ENCODE measurements at regions not wholly inside any gene's neighbourhood (a gene's known extent, or its start where the extent isn't known, plus 50 kb on each side); places are given as distances from the start of the nearest gene placed in this dataset.
"Not testable (repeated sequence)": the region's sequence is repeated elsewhere in the genome, so short reads cannot be mapped to it uniquely, and the experiment has no call there.

DNA sequence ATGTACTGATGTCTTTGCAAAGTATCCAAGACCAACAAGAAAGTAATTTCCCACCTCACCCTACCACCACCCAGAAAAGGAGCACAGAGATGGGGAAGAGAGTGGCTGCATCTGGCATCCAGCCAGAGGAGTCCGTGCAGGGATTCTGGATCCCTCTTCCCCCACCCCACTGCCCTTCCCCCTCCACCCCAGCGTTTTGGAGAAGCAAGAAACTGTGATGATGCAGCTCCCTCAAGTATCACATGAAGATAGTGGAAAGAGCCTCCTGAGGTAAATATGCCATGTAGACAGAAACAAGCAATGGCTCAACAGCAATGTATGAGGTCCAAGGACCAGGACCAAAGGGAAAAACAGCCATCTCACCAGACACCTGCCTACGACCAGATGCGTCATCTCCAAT is 153.8 kb downstream of the DEPDC1B start:
- DNase-seq: no peak

- no peak for DNase-seq
These were observed 154.4 kb downstream of the DEPDC1B start for GRCh38 chr5:60545551-60545950.

DNA sequence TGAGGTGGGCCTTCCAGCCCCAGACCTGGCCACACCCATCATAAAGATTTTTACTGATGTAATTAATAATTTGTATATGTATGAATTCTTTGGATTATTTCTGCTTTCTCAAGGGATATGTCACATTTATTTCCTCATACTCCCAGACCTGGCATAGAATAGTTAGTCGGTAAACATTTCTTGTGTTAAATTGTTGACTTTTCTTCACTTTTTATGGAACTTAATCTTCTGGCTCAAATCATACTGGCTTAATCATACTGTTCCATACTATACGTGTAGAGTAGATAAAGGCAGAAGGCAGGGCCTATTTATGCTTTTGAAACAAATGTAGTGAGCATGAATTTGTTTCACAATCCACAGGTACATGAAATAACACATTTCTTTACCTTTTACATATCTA is 155.8 kb downstream of the DEPDC1B start:
- DNase-seq: no peak

DNA sequence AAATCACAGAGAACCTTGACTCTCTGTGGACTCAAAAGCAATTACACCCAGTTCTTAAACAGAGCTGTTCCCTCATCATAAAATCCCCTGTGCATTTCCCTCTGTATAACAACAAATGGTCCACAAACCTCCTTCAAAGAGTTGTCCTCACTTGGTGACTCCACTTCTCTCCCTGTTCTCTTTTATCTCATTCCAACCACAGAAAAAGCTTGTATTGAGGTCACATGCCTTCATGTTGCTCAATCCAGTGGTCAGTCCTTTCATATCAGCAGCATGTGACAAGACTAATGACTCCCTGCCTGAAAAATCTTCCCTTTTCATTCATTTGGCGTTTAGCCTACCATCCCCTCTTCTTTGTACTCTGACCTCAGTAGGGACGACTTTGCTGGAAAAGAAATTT is 158.0 kb downstream of the DEPDC1B start:
- DNase-seq: no peak

- DNase-seq: no peak
These were observed 158.8 kb downstream of the DEPDC1B start for GRCh38 chr5:60540856-60541805.

DNA sequence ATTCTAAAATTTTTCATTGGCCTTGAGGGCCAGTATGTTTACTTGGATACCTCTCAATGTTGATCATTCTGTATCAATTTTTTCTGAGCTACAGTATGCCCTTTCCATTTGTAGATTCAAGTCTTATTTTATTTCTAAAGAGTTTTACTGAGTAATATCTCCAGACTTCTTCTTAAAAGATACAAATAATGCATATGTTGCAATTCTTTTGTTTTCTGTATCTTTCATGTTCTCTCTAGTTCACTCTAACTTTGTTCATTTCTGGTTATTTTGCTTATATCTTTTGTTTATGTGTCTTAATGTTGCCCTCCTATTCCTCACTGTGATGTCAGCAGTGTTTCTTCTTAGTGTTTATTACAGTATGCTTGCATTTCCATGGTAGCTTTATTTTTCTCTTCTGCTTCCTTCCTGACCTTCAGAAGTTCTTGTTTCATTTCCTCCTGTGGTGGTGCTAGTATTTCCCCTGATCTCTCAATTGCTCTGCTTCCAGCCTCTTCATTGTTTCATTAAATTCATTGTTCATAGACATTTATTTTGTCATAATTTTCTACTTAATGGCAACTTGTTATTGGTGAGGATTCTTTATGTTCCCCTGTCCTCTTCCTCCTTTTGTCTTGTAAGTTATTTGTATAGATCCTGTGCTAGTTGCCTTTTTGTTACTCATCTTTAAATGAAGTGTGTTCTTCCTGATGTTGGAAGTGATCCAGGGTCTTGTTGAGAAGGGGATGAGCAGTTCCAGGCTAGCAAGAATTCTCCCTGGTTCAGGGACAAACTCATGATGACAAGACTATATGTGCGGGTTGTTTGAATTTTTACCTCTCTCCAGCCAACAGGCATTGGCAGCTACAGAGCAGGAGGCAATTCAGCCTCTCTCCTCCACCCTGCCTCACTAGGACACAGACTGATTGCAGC is 160.8 kb downstream of the DEPDC1B start:
- no peak for DNase-seq

DNA sequence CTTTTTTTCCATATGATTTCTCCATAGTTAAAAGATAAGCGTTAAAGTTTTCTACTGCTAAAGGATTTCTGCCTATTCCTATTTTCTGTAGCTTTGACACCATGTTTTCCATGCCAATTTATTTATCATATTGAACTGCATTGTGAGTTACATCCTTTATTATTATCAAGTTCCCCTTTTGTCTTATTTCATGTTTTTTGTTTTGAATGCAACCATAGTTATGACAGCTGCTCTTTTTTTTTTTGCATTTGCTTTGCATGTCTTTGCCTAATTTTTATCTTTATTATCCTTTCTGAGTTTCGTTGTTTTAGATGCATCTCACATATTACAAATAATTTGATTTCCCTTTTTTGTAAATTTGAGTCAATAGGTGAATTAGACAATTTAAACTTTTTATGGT is 161.5 kb downstream of the DEPDC1B start:
- DNase-seq: no peak

DNA sequence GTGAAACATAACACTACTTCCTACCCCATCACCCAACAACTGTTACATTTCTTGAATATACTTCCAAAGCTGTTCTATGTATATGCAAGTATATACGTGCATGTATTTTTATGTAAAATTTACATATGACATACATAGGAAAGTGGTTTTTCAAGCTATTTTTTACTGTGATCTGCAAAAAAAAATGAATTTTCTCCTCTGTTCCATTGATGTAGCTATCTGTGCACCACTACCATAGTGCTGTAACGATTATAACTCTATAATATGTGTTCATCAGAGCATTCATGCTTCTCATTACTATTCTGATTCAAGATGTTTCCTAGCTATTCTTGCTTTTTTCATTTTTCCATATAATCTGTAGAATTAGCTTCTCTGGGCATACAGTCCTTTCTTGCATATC is 164.0 kb downstream of the DEPDC1B start:
- no peak for DNase-seq

- DNase-seq: no peak
These were observed 164.8 kb downstream of the DEPDC1B start for GRCh38 chr5:60535198-60535597.

- no peak for DNase-seq
These were observed 166.2 kb downstream of the DEPDC1B start for GRCh38 chr5:60533789-60534188.

DNA sequence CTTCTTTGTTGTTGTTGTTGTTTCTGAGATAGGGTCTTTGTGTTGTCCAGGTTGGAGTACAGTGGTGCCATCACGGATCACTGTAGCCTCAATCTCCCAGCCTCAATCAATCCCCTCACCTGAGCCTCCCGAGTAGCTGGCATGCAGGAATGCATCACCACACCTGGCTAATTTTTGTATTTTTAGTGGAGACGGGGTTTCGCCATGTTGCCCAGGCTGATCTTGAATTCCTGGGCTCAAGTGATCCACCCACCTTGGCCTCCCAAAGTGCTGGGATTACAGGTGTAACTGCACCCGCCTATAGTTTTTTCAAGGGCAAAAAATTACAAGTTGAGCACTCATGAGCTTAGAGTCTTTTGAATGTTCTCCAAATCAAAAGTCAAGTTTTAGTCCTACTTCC is 167.2 kb downstream of the DEPDC1B start:
- DNase-seq: not testable (repeated sequence)

- DNase-seq: not testable (repeated sequence)
These were observed 169.7 kb downstream of the DEPDC1B start for GRCh38 chr5:60530144-60530848.

GRCh38 chr5:60529001-60529400 is 171.0 kb downstream of the DEPDC1B start:
- DNase-seq: no peak

DNA sequence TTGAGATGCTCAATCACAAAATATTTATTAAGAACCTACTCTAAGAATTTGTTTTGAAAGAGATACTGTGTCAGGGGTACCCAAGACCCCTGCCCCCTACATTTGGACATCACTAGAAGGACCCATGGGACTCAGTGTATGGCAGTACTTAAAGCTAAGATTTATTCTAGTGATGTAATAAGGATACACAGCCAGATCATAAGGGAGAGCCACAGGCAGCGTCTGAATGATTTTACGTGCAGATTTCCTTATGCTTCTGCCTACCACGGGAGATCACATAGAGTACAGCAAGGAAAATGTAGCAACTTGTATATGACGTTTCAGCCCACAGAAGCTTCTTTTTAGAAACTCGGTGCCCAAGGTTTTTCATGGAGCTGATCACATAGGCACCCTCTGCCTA is 172.9 kb downstream of the DEPDC1B start:
- no peak for DNase-seq

- DNase-seq: no peak
These were observed 173.6 kb downstream of the DEPDC1B start for GRCh38 chr5:60526336-60526875.

GRCh38 chr5:60522292-60522905 is 177.6 kb downstream of the DEPDC1B start:
- no peak for DNase-seq

DNA sequence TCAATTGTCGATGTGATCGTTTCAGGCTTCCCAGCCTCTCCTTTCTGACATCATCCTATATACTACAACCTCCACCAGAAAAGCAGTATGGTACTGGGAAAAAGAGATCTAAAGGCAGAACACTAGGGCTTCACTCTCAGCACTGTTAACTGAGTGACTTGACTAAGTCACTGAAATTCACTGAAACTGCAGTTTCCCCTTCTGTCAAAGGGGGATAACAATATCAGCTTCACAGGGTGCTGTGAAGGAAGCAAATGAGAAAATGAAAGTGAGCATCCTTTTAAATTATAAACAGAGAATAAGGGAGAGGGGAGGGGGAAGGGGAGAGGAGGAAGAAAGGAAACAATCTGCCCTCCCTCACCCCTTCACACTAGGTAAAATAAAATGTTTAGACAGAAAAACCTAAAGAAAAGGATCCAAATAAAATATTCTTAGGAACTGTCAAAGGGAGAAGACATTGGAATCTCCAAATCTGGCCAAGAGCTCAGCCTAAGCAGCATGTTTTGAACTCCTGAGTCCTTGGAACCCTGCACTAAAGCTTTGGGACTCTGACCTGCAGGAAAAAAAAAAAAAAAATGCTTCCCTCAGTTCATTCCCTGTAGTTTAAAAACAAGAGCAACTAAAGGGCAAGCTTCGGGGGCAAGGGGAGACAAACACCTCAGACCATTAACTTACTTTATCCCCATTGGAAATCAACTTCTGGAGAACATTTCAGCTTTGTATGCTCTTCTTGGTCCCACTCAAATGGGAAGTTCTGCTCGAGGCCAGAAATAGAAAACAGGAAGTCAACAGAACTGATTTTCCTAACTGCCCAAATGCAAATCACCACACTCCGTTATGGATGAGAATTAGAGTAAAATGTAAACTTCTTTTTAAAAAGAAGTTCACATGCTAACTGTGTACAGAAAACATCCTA is 178.3 kb downstream of the DEPDC1B start:
- no peak for DNase-seq

DNA sequence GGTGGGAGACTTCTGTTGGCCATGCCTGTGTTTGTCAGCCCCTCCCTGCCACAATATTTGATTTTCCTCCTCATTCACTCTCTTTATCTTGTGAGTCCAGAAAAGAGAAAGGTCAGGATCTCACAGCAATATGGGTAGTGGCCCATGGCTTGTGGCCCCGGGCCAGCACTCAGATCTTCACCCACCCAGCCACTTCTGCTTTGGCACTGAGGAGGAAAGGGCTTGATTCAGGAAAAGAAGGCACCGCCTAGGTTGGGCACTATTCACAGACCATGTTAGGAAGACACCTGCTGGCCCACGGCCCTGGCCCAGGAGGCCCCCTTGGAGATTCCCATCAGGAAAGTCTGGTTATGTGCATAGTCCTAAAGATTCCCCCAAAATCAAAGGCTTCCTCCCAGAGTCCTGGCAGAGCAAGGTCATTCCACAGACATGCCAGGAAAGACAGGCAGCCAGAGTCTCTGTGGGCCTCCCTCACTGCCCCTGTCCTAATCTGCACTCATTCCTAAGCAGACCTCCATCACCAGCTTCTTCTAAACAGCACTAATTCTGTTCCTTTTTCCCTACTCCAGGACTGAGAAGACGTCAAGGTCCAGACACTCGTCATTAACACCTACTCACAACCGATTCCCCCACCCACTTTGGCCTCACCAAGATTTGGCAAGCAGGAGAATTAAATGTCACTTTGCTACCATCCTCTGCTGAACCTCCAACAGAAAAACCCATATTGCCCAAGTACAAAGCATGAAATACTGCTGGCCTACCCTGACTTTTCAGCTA is 179.3 kb downstream of the DEPDC1B start:
- DNase-seq: no peak

DNA sequence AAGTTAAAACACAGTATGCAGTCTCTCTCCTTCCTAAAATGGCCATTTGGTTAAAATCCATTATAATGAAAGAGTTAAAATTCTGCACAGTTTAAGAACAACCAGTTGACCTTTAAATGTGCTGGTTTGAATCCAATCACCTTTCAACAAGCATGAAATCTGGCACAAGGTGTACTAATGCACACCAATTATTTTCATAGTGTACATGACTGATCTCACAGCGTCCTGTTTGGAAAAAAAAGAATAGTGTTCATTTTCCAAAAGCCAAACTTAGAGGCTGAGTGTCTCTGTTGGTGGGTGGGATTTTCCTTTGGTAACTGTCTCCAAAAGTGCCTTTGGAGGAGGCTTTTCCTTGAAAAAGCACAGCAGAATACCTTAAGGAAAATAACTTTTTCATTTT is 180.6 kb downstream of the DEPDC1B start:
- DNase-seq: no peak

GRCh38 chr5:60517850-60518249 is 182.1 kb downstream of the DEPDC1B start:
- no peak for DNase-seq

Data from stimulated activated CD4-positive, alpha-beta T cell treated with anti-CD3 and anti-CD28 coated beads, Interleukin-2, amount 100 ng/mL, for 48 hours (primary cell).